HUDEP-2 (cell line): ENCODE measurements at regions not wholly inside any gene's neighbourhood (a gene's known extent, or its start where the extent isn't known, plus 50 kb on each side); places are given as distances from the start of the nearest gene placed in this dataset.

Experiments
- DNase-seq, 76 experiments: peaks; one replicate each; lab custom pipeline; 2025; ENCODE audit not compliant: unreplicated experiment in 76 of 76; lab: John Stamatoyannopoulos, UW

GRCh38 chr10:130578532-130579289 is 442.5 kb downstream of the GLRX3 start:
- DNase-seq = no peak

- DNase-seq = no peak
Observed at GRCh38 chr10:130579913-130580312, 443.7 kb downstream of the GLRX3 start.

GRCh38 chr10:130580975-130581374 is 444.8 kb downstream of the GLRX3 start:
- DNase-seq = no peak

DNA sequence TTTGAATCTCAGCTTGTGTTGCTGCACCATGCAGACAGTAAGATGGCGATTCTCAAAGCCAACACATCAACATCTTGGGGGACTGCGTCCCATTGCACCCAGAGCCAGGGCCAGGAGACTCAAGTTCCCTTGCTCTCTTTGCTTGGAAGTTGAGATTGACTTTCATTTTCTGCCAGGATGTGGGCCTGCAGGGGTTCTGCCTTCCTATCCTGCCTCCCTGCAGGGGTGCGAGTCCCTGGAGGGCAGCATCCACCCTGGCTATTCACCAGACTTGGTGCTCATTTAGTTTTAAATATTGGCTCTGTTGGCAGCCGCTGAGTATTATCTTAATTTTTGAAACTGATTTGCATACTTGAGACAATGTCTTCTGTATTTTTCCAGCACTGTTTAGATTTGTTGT is 451.5 kb downstream of the GLRX3 start:
- no peak for DNase-seq

- DNase-seq = no peak
Observed at GRCh38 chr10:130606001-130606405, 469.8 kb downstream of the GLRX3 start.

DNA sequence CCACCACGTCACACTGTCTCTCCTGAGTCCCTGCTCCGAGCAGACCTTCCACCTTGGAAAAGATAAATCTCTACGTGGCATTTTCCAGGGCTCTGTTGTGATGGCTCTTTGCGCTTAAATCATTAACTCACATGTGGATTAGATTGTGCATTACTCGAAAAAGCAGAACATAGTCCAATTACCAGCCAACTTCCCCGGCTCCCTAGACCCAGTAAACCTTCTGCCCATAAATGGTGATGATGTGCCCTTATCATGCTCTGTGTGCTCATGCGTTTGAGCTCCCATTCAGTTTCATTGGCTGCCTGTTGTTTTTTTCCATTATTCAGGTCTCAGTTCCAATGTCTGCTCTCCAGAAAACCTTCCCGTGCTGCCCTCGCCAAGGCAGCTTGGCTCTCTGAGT is 471.2 kb downstream of the GLRX3 start:
- no peak for DNase-seq

- DNase-seq = no peak
Observed at GRCh38 chr10:130611239-130611638, 475.0 kb downstream of the GLRX3 start.

- DNase-seq = no peak
Observed at GRCh38 chr10:130615457-130615856, 479.3 kb downstream of the GLRX3 start.

DNA sequence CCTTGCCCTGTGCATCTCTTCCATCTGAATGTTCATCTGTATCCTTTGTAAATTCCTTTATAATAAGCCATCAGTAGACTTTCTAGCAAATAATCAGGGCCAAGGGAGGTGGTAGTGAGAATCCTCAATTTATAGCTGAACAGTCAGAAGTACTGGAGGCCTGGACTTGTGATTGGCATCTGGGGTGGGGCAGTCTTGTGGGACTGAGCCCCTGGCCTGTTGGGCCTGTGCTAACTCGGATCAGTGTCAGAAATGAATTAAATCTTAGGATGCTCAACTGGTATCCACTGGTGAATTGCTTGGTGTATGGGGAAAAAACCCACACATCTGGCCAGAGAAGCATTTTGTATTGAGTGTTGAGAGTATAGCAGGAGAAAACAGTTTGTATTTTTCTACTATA is 481.8 kb downstream of the GLRX3 start:
- no peak for DNase-seq

DNA sequence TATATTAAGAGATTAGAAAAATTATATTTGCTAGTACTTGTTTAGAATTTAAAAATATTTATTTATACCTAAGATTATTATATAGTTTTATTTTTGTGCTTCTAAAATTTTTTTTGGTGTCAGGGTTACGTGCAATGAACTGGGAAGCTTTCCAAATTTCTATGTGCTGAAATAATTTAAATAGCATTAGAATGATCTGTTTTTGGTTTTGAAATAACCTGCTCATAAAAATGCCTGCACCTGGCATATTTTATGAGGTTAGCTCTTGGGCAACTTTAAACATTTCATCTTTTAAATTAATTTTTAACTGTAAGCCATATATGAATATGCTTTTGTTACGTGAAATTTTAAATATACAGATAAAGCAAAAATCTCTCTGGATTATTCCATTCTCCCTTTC is 482.5 kb downstream of the GLRX3 start:
- no peak for DNase-seq

DNA sequence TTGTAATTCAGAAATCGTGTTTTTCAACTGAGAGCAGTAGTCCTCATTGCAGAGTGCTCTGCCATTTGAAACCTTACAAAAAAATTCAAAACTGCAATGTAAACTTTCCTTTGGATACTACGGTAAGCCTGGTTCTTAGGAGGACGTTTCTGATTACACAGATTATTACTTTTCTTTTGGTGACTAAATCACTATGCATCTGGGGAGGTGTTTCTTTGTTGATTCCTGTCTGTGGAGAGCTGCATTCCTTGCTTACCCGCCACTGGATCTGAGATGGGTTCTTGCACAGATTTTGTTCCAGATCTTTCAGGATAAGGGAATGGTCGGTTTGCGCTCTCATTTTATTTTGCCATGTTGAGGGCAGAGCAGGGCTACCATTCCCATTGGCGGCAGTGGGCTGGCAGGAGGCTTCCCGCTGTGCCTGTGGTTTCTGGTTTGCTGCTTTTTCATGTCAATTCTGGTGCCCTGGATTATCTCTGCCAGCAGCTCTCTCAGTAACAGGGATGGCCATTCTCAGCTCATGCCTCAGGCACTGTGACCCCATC is 485.1 kb downstream of the GLRX3 start:
- no peak for DNase-seq

DNA sequence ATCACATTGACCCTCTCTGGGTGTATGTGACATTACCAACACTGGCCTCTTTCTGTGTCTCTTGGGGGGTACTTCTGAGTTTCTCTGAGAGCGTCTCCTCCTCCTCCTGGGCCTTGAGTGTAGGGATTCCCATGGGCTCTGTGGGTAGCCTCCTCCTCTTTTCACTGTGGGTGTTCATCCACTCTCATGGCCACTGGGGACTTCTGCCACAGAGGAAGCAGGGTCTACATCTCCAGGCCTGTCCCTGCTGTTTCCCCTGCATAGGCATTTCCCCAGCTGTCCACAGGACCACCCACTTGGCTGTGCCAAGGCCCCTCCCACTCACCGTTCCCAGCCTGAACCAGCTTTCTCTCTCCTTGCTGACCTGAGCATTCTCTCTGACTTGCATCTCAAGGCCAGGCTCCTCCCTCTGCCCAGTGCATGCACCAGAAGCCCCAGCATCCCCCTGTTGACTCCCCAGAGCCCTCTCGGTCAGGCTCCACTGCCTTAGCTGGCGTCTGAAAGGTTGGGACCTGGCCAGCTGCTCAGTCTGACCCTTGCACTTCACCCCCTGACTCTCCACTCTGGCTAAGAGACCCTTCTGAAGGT is 487.6 kb downstream of the GLRX3 start:
- DNase-seq = no peak

DNA sequence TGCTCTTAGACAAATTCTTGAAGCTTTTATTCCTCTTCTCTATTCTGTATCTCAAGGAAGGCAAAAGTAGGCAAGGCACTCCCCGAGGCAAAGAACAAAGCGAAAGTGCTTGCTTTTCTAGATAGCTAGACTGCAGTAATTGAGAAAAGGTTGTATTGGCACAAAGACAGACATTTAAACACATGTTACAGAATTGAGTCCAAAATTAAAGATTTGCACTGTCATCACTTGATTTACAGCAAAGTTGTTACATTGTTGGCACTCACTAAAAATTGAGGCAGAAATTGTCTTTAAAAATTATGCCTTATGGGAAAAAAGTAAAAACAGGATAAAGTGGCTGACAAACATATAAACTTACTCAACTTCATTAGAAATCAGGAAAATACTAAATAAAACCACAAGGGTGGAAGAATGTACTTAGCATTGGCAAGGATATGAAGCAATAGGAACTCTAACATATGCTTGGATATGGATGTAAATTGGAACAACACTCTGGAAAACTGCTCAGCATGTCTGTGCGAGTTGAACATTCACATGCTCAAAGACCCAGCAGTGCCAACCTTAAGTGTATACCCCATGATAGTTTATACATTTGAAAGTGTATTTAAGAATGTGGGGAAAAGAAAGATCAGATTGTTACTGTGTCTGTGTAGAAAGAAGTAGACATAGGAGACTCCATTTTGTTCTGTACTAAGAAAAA is 491.3 kb downstream of the GLRX3 start:
- no peak for DNase-seq

- DNase-seq = no peak
Observed at GRCh38 chr10:130630135-130630534, 493.9 kb downstream of the GLRX3 start.

GRCh38 chr10:130631142-130632096 is 495.2 kb downstream of the GLRX3 start:
- DNase-seq = peak in 1 of 76 experiments; percentile 10

GRCh38 chr10:130634816-130635215 is 498.6 kb downstream of the GLRX3 start:
- DNase-seq = no peak

GRCh38 chr10:130635528-130635927 is 499.3 kb downstream of the GLRX3 start:
- DNase-seq = no peak

GRCh38 chr10:130636313-130636930 is 500.2 kb downstream of the GLRX3 start:
- no peak for DNase-seq

- DNase-seq = no peak
Observed at GRCh38 chr10:130637089-130637676, 501.0 kb downstream of the GLRX3 start.

DNA sequence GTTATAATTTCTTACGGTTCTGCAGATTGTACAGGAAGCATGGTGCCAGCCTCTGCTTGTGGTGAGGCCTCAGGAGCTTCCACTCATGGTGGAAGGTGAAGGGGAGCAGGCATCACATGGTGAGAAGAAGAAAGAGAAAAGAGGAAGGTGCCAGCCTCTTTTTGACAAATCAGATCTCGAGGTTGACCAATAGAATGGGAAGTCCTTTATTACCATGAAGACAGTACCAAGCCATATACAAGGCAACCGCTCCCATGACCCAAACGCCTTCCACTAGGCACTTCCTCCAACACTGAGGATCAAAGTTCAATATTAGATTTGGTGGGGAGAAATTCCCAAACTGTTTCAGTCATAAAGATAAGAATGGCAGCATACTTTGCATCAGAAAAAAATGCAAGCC is 502.8 kb downstream of the GLRX3 start:
- no peak for DNase-seq
